Ureter (tissue), 1 donor: ENCODE measurements at regions not wholly inside any gene's neighbourhood (a gene's known extent, or its start where the extent isn't known, plus 50 kb on each side); places are given as distances from the start of the nearest gene placed in this dataset.
A peak's percentile ranks its signal among the peaks of the same experiment; 100 is the strongest.

Experiments
- DNase-seq: peaks from one replicate; pipeline ENCODE4 v3.0.0-alpha.2; 2020; ENCODE audit warnings: low spot score
- donor health status: DM: yes; HTN: yes; CAD: no.

- DNase-seq, result no peak
Measured at GRCh38 chr1:209375097-209375496, 208.4 kb upstream of the CAMK1G start.

GRCh38 chr1:209375671-209376365, 207.7 kb upstream of the CAMK1G start:
- DNase-seq, result no peak

- DNase-seq, result no peak
Measured at GRCh38 chr1:209376774-209377173, 206.7 kb upstream of the CAMK1G start.

GRCh38 chr1:209377995-209378394, 205.5 kb upstream of the CAMK1G start:
- DNase-seq, result no peak

- no peak for DNase-seq
Measured at GRCh38 chr1:209379280-209379679, 204.2 kb upstream of the CAMK1G start.

GRCh38 chr1:209380420-209380819, 203.1 kb upstream of the CAMK1G start:
- DNase-seq, result no peak

- no peak for DNase-seq
Measured at GRCh38 chr1:209382231-209383100, 201.0 kb upstream of the CAMK1G start.

GRCh38 chr1:209383422-209383821, 200.1 kb upstream of the CAMK1G start:
- no peak for DNase-seq

- DNase-seq, result peak; percentile 56
Measured at GRCh38 chr1:209383907-209384709, 199.4 kb upstream of the CAMK1G start.

GRCh38 chr1:209384710-209385550, 198.6 kb upstream of the CAMK1G start:
- DNase-seq, result no peak

- no peak for DNase-seq
Measured at GRCh38 chr1:209386156-209386555, 197.4 kb upstream of the CAMK1G start.

GRCh38 chr1:209387271-209387968, 196.1 kb upstream of the CAMK1G start:
- peak; percentile 63 for DNase-seq

- DNase-seq, result no peak
Measured at GRCh38 chr1:209387969-209388329, 195.6 kb upstream of the CAMK1G start.

- DNase-seq, result no peak
Measured at GRCh38 chr1:209388358-209388757, 195.2 kb upstream of the CAMK1G start.

- peak; percentile 57 for DNase-seq
Measured at GRCh38 chr1:209389258-209389657, 194.3 kb upstream of the CAMK1G start.

GRCh38 chr1:209389975-209390374, 193.5 kb upstream of the CAMK1G start:
- DNase-seq, result no peak

GRCh38 chr1:209390764-209391163, 192.8 kb upstream of the CAMK1G start:
- DNase-seq, result no peak

GRCh38 chr1:209391792-209392191, 191.7 kb upstream of the CAMK1G start:
- no peak for DNase-seq

GRCh38 chr1:209395169-209395568, 188.3 kb upstream of the CAMK1G start:
- DNase-seq, result no peak

- no peak for DNase-seq
Measured at GRCh38 chr1:209397371-209397770, 186.1 kb upstream of the CAMK1G start.

GRCh38 chr1:209397910-209398309, 185.6 kb upstream of the CAMK1G start:
- DNase-seq, result no peak
